HEK293 (cell line): ENCODE measurements at regions not wholly inside any gene's neighbourhood (a gene's known extent, or its start where the extent isn't known, plus 50 kb on each side); places are given as distances from the start of the nearest gene placed in this dataset.

Source experiments
- CTCF ChIA-PET: fragments of 350-600 bp; formaldehyde crosslinking; extraction: SDS; loops from one replicate; lab custom pipeline; 2021; ENCODE audit warnings: antibody characterized with exemption; lab: Yijun Ruan, JAX
- POLR2A ChIA-PET: fragments of 300-600 bp; formaldehyde crosslinking; extraction: SDS; loops from one replicate; lab custom pipeline; 2020; ENCODE audit warnings: antibody characterized with exemption, inconsistent platforms; lab: Yijun Ruan, JAX
- H3K27ac ChIP-seq: fragments of 200-500 bp; sonication (Bioruptor generic); 2 replicates; pipeline ENCODE4 v1.5.1; 2014; ENCODE audit warnings: low read depth, low read length, control low read depth, inconsistent platforms; ENCODE audit errors: extremely low read depth
- H3K36me3 ChIP-seq, 2 experiments: fragments of 200-500 bp in 1 of 2; sonication (Bioruptor generic) in 1 of 2; 1 replicate in 1 of 2; 2 replicates in 1 of 2; pipeline ENCODE4 v1.5.1; 2014 to 2017; ENCODE audit warnings: inconsistent platforms in 2 of 2, low read length in 2 of 2; ENCODE audit not compliant: control insufficient read depth in 2 of 2, insufficient read depth in 1 of 2
- H3K4me1 ChIP-seq: fragments of 200-500 bp; sonication (Bioruptor generic); 2 replicates; pipeline ENCODE4 v1.5.1; 2014; ENCODE audit warnings: mild to moderate bottlenecking, low read length, inconsistent platforms; ENCODE audit not compliant: control insufficient read depth, insufficient read depth
- H3K4me3 ChIP-seq: 2 replicates; pipeline ENCODE4 v1.5.1; 2011; ENCODE audit warnings: low read depth, mild to moderate bottlenecking, control low read depth, low read length, moderate library complexity
- H3K9me3 ChIP-seq: fragments of 200-500 bp; sonication (Bioruptor generic); 2 replicates; pipeline ENCODE4 v1.5.1; 2014; ENCODE audit warnings: low read depth, low read length, inconsistent platforms; ENCODE audit not compliant: control insufficient read depth, insufficient read depth
- AEBP2 ChIP-seq: fragments of 450-650 bp; formaldehyde crosslinking; IDR thresholded peaks from 2 replicates; pipeline ENCODE4 v1.5.1; 2016; ENCODE audit warnings: missing biosample characterization, missing genetic modification characterization, borderline replicate concordance
- GFI1B ChIP-seq: fragments of 450-650 bp; formaldehyde crosslinking; IDR thresholded peaks from 2 replicates; pipeline ENCODE4 v1.5.1; 2016; ENCODE audit warnings: missing biosample characterization, missing genetic modification characterization
- GLIS2 ChIP-seq: fragments of 450-650 bp; formaldehyde crosslinking; IDR thresholded peaks from 2 replicates; pipeline ENCODE4 v1.5.1; 2016; ENCODE audit warnings: missing biosample characterization, missing genetic modification characterization
- PBX3 ChIP-seq: sonication (generic); formaldehyde crosslinking; IDR thresholded peaks from 2 replicates; pipeline ENCODE4 v1.8.1; 2022; ENCODE audit warnings: mild to moderate bottlenecking, moderate library complexity, missing genetic modification reagents
- PRDM1 ChIP-seq: fragments of 450-650 bp; formaldehyde crosslinking; IDR thresholded peaks from 2 replicates; pipeline ENCODE4; 2016; ENCODE audit warnings: missing biosample characterization, missing genetic modification characterization
- PRDM6 ChIP-seq: fragments of 450-650 bp; formaldehyde crosslinking; IDR thresholded peaks from 2 replicates; pipeline ENCODE4 v1.5.1; 2017; ENCODE audit warnings: missing biosample characterization, missing genetic modification characterization
- WT1 ChIP-seq: fragments of 450-650 bp; formaldehyde crosslinking; IDR thresholded peaks from 2 replicates; pipeline ENCODE4 v1.5.1; 2016; ENCODE audit warnings: missing biosample characterization, missing genetic modification characterization
- YY2 ChIP-seq: fragments of 450-650 bp; formaldehyde crosslinking; IDR thresholded peaks from 2 replicates; pipeline ENCODE4 v1.5.1; 2016; ENCODE audit warnings: missing biosample characterization, missing genetic modification characterization
- ZBTB20 ChIP-seq: fragments of 450-650 bp; formaldehyde crosslinking; IDR thresholded peaks from 2 replicates; pipeline ENCODE4 v1.5.1; 2016; ENCODE audit warnings: missing biosample characterization, missing genetic modification characterization
- ZNF202 ChIP-seq: fragments of 450-650 bp; formaldehyde crosslinking; IDR thresholded peaks from 2 replicates; pipeline ENCODE4 v1.5.1; 2016; ENCODE audit warnings: missing biosample characterization, missing genetic modification characterization, borderline replicate concordance
- ZNF341 ChIP-seq: fragments of 450-650 bp; formaldehyde crosslinking; IDR thresholded peaks from 2 replicates; pipeline ENCODE4; 2016; ENCODE audit warnings: low read depth, missing biosample characterization, missing genetic modification characterization
- ZNF350 ChIP-seq: fragments of 450-650 bp; formaldehyde crosslinking; IDR thresholded peaks from 2 replicates; pipeline ENCODE4 v1.5.0; 2017; ENCODE audit warnings: missing biosample characterization, mild to moderate bottlenecking, missing genetic modification characterization
- ZNF391 ChIP-seq: fragments of 450-650 bp; formaldehyde crosslinking; IDR thresholded peaks from 2 replicates; pipeline ENCODE4 v1.5.1; 2016; ENCODE audit warnings: low read depth, missing biosample characterization, missing genetic modification characterization, borderline replicate concordance
- ZNF518A ChIP-seq: fragments of 450-650 bp; formaldehyde crosslinking; conservative IDR thresholded peaks from 2 replicates; pipeline ENCODE4 v1.5.1; 2016; ENCODE audit warnings: low read depth, missing biosample characterization, missing genetic modification characterization
- ZNF521 ChIP-seq: fragments of 450-650 bp; formaldehyde crosslinking; IDR thresholded peaks from 2 replicates; pipeline ENCODE4 v1.5.1; 2017; ENCODE audit warnings: missing biosample characterization, mild to moderate bottlenecking, missing genetic modification characterization
- ZNF529 ChIP-seq: fragments of 450-650 bp; formaldehyde crosslinking; IDR thresholded peaks from 2 replicates; pipeline ENCODE4 v1.5.1; 2017; ENCODE audit warnings: missing genetic modification characterization, missing biosample characterization; ENCODE audit not compliant: insufficient replicate concordance
- ZNF580 ChIP-seq: fragments of 450-650 bp; formaldehyde crosslinking; IDR thresholded peaks from 2 replicates; pipeline ENCODE4 v1.5.1; 2016; ENCODE audit warnings: missing biosample characterization, missing genetic modification characterization
- ZNF596 ChIP-seq: fragments of 450-650 bp; IDR thresholded peaks from 2 replicates; pipeline ENCODE4 v1.5.0; 2018; ENCODE audit warnings: missing biosample characterization, mild to moderate bottlenecking, missing genetic modification characterization, moderate library complexity
- ZNF621 ChIP-seq: fragments of 450-650 bp; formaldehyde crosslinking; IDR thresholded peaks from 2 replicates; pipeline ENCODE4 v1.5.1; 2017; ENCODE audit warnings: missing biosample characterization, missing genetic modification characterization
- ZNF837 ChIP-seq: fragments of 450-650 bp; formaldehyde crosslinking; IDR thresholded peaks from 2 replicates; pipeline ENCODE4 v1.5.1; 2016; ENCODE audit warnings: missing biosample characterization, missing genetic modification characterization

GRCh38 chr20:22285555-22285954 lies 298.8 kb downstream of the FOXA2 start:
- TF ChIP-seq PRDM1 (tag by site-specific recombination) (no peak), ZNF391 (no peak), ZBTB20 (tag by site-specific recombination) (no peak), ZNF580 (tag by site-specific recombination) (no peak), ZNF837 (tag by site-specific recombination) (no peak), ZNF521 (no peak), ZNF341 (tag by site-specific recombination) (no peak), PRDM6 (tag by site-specific recombination) (no peak), GLIS2 (tag by site-specific recombination) (no peak), ZNF529 (tag by site-specific recombination) (no peak), ZNF596 (tag by site-specific recombination) (no peak), ZNF202 (tag by site-specific recombination) (no peak), PBX3 (CRISPR knock-in tag) (no peak), GFI1B (tag by site-specific recombination) (no peak), ZNF350 (tag by site-specific recombination) (no peak), ZNF518A (tag by site-specific recombination) (no peak), AEBP2 (tag by site-specific recombination) (no peak), YY2 (no peak), WT1 (tag by site-specific recombination) (no peak), ZNF621 (tag by site-specific recombination) (no peak)
- TF ChIP-seq, all 188 proteins: peak for 0
- ChIA-PET CTCF (interaction anchor here (0.8 kb wide), 1 partner anchor 26 kb away, joined by 3 read pairs; no protein-coding TSS in a partner anchor), POLR2A (no interaction called here)
- Histone ChIP-seq H3K27ac (no peak overlapping the region), H3K9me3 (no peaks in the 10 kb centered on the region), H3K4me1 (no peaks in the 10 kb centered on the region), H3K4me3 (no peak overlapping the region), H3K36me3 (no peaks in the 10 kb centered on the region)
